ES-I3 (cell line): ENCODE measurements at regions not wholly inside any gene's neighbourhood (a gene's known extent, or its start where the extent isn't known, plus 50 kb on each side); places are given as distances from the start of the nearest gene placed in this dataset.
"Not testable (repeated sequence)": the region's sequence is repeated elsewhere in the genome, so short reads cannot be mapped to it uniquely, and the experiment has no call there.

ENCODE experiments used
- H3K36me3 ChIP-seq: 2 replicates; pipeline ENCODE4 v1.6.1; 2013; ENCODE audit warnings: mild to moderate bottlenecking, low read length, control low read depth, moderate library complexity; ENCODE audit not compliant: insufficient read depth
- H3K4me1 ChIP-seq: 2 replicates; pipeline ENCODE4 v1.6.1; 2013; ENCODE audit warnings: mild to moderate bottlenecking, control low read depth, low read length; ENCODE audit not compliant: insufficient read depth
- H3K9ac ChIP-seq: 2 replicates; pipeline ENCODE4 v1.6.1; 2013; ENCODE audit warnings: low read depth, mild to moderate bottlenecking, low read length, moderate library complexity
- H3K9me3 ChIP-seq: 2 replicates; pipeline ENCODE4 v1.6.1; 2013; ENCODE audit warnings: mild to moderate bottlenecking, low read length, moderate library complexity; ENCODE audit not compliant: control insufficient read depth, insufficient read depth

DNA sequence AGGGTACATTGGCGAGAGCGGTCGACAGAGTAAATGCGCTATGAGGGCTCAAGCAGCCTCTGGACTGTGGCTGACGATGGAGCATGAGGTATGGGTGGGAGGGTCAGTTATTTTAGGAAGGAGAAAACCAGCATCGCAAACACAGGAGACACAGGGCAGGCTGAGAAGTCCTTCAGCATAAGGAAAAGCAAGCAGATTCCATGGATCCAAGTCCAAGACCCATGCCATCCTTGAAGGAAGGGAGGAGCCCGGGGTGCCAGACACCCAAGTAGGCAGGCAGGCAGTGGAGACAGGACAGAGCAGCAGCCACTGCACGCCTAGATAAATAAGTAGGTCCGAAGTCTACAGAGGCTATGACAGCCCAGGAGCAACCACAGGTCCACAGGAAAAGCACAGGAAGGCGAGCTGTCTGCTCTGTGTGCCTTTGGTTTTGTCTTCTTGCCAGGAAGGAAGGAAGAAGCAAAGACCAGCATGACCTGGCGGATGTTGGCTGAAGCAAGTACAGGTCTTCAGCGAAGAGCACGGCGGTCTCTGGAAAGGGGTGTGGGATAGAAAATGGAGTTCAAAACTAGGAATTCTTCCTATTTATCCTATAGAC lies 76.4 kb upstream of the SLC45A1 start:
- Histone ChIP-seq H3K36me3 (no peaks in the 10 kb centered on the region), H3K4me1 (peaks cover 19% of the 10 kb centered on the region), H3K9ac (no peak overlapping the region), H3K9me3 (no peaks in the 10 kb centered on the region)

DNA sequence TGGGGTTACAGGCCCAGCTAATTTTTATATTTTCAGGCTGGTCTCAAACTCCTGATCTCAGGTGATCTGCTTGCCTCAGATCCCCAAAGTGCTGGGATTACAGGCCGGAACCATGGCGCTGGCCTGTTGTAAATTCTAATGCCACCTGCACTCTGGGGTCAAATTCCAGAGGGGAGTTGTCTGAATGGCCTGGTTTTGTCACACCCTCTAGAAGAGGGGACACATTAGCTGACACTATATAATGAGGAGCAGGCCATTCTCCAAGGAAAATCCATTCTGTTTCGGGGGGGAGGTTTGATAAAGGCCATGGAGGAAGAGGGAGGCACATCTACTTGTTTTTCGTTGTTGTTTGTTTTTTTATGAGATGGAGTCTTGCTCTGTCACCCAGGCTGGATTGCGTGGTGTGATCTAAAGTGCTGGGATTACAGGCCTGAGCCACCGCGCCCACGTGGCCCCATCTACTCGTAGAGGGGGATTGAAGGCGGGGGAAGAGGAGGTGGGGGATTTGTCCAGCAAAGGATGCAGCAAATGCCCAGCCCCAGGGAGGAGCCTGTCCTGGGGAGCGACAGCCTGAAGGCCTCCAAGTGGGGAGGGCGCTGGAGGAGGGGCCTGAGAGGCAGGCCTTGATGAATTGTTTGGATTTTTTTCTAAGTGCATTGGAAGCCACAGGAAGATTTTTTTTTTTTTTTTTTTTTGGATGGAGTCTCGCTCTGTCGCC lies 78.4 kb upstream of the SLC45A1 start:
- Histone ChIP-seq H3K36me3 (no peaks in the 10 kb centered on the region), H3K9me3 (no peaks in the 10 kb centered on the region), H3K4me1 (peaks cover 19% of the 10 kb centered on the region), H3K9ac (peak overlapping the region; percentile 20; the same call in 1 of the 2 replicates)

DNA sequence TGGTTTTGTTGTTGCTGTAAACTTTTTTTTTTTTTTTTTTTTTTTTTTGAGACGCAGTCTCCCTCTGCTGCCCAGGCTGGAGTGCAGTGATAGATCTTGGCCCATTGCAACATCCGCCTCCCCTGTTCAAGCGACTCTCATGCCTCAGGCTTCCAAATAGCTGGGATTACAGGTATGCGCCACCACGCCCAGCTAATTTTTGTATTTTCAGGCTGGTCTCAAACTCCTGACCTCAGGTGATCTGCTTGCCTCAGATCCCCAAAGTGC lies 78.9 kb upstream of the SLC45A1 start:
- H3K9ac ChIP-seq: no peak overlapping the region; the same call in 1 of the 2 replicates
- no peaks in the 10 kb centered on the region for H3K36me3 ChIP-seq
- H3K4me1 ChIP-seq: peaks cover 19% of the 10 kb centered on the region
- H3K9me3 ChIP-seq: no peaks in the 10 kb centered on the region

GRCh38 chr1:8238141-8239038 lies 79.5 kb upstream of the SLC45A1 start:
- peaks cover 19% of the 10 kb centered on the region for H3K4me1 ChIP-seq
- H3K9me3 ChIP-seq: no peaks in the 10 kb centered on the region
- no peaks in the 10 kb centered on the region for H3K36me3 ChIP-seq
- no peak overlapping the region for H3K9ac ChIP-seq

DNA sequence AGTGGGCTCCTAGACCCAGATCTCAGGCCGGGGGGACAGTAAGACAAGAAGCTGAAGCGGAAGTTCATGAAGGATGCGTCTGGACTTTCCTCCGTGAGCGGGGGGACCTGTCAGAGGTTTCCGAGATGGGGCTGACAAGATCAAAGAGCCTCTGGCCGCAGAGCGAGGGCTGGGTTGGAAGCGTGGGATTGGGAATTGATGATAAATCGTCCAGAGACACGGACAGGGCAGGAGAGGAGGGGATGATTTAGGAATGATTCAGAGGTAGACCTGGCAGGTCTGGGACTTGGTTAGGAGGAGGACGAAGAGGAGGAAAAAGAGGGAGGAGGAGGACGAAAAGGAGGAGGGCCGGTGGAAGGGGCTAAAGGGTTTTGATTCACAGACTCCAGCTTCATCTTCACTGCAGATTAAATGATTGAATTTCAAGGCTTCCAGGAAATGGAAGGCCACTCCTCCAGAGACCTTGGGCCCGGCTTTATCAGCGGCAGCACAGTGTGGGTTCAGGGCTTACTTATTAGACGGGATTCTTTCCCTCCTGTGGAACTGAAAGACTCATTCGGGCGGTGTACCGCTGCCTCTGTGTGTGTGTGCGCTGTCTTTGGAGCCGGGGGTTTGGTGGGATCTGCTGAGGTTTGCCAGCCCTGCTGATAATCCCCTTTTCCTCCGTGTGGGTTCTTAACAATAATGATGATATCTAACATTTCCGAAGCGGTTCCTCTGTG lies 85.7 kb upstream of the SLC45A1 start:
- Histone ChIP-seq H3K9ac (no peak overlapping the region), H3K9me3 (peaks cover 2% of the 10 kb centered on the region; the same call in 1 of the 2 replicates), H3K4me1 (no peaks in the 10 kb centered on the region), H3K36me3 (no peaks in the 10 kb centered on the region)

DNA sequence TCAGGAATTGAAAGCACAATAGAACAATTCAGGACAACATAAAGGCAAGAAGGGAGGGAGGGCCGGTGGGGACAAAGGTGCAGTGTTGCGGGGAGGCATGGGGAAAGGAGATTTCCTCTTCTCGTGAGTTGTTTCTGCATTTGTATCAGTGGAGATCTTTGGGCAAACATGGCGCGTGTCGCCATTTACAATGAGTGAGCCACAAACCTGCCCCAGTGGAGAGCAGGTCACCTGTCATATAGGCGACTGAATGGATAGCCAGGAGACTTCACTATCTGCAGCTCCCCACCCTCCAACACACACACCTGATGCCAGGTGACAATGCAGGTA lies 87.7 kb upstream of the SLC45A1 start:
- no peak overlapping the region for H3K9ac ChIP-seq
- no peaks in the 10 kb centered on the region for H3K36me3 ChIP-seq
- peaks cover 2% of the 10 kb centered on the region; the same call in 1 of the 2 replicates for H3K9me3 ChIP-seq
- H3K4me1 ChIP-seq: no peaks in the 10 kb centered on the region; the same call in 1 of the 2 replicates

GRCh38 chr1:8228253-8228652 lies 89.7 kb upstream of the SLC45A1 start:
- H3K9ac ChIP-seq: no peak overlapping the region
- H3K4me1 ChIP-seq: peaks cover 14% of the 10 kb centered on the region
- peaks cover 2% of the 10 kb centered on the region; the same call in 1 of the 2 replicates for H3K9me3 ChIP-seq
- no peaks in the 10 kb centered on the region for H3K36me3 ChIP-seq

DNA sequence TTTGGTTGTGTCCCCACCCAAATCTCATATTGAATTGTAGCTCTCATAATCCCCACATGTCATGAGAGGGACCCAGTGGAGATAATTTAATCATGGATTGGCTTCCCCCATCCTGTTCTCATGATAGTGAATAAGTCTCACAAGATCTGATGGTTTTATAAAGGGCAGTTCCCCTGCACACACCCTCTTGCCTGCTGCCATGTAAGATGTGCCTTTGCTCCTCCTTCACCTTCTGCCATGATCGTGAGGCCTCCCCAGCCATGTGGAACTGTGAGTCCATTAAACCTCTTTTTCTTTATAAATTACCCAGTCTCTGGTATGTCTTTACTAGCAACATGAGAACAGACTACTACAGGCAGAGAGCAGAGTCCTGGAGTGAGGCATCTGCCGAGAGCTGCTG lies 90.2 kb upstream of the SLC45A1 start:
- not testable (repeated sequence) for H3K9me3 ChIP-seq, H3K9ac ChIP-seq, H3K36me3 ChIP-seq
- H3K4me1 ChIP-seq: peaks cover 14% of the 10 kb centered on the region

DNA sequence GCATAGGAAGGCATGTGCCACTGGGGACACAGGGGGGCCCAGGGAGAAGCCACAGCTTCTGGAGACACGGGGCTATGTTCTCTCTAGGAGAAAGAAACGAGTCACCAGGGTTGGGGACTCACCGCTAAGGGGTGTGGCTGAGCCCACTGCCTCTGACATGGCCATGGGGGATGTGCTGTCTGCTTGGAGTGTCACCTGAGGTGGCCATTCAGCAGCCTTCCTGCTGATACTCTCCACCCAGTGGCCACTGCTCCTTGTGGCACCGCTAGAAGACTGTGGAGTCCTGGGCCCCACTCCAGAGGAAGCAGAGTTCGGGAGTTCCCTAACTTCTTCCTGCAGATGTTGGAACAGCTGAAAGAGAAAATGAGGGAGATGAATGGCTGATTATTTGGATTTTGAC lies 91.2 kb upstream of the SLC45A1 start:
- Histone ChIP-seq H3K36me3 (no peaks in the 10 kb centered on the region), H3K9me3 (peaks cover 2% of the 10 kb centered on the region; the same call in 1 of the 2 replicates), H3K4me1 (peaks cover 14% of the 10 kb centered on the region), H3K9ac (no peak overlapping the region)

DNA sequence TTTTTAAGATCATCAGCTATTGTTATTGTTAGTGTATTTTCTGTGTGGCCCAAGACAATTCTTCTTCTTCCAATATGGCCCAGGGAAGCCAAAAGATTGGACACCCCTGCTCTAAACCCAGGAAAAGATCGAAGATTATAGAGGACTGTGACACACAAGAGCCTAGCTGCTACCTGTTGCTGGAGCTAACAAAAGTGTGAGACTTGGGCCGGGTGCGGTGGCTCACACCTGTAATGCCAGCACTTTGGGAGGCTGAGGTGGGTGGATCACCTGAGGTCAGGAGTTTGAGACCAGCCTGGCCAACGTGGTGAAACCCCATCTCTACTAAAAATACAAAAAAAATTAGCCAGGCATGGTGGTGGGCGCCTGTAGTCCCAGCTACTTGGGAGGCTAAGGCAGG lies 91.9 kb upstream of the SLC45A1 start:
- H3K9ac ChIP-seq, H3K36me3 ChIP-seq, H3K9me3 ChIP-seq: not testable (repeated sequence)
- peaks cover 14% of the 10 kb centered on the region for H3K4me1 ChIP-seq

- Histone ChIP-seq H3K4me1 (peaks cover 17% of the 10 kb centered on the region), H3K36me3 (no peaks in the 10 kb centered on the region), H3K9ac (no peak overlapping the region), H3K9me3 (peaks cover 2% of the 10 kb centered on the region; the same call in 1 of the 2 replicates)
These were observed 94.4 kb upstream of the SLC45A1 start for GRCh38 chr1:8223526-8223925.

DNA sequence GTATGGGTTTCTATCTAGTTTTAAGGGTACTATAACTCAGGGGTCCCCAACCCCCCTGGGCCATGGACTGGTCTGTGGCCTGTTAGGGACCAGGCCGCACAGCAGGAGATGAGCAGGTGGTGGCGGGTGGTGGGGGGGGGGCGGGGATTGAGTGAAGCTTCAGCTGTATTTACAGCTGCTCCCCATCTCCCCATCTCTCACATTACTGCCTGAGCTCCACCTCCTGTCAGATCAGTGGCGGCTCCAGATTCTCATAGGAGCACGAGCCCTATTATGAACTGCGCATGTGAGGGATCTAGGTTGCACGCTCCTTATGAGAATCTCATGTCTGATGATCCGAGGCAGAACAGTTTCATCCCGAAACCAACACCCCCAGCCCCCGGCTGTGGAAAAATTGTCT lies 95.1 kb upstream of the SLC45A1 start:
- no peaks in the 10 kb centered on the region for H3K36me3 ChIP-seq
- H3K4me1 ChIP-seq: peaks cover 20% of the 10 kb centered on the region
- H3K9ac ChIP-seq: no peak overlapping the region
- peaks cover under 1% of the 10 kb centered on the region; the same call in 1 of the 2 replicates for H3K9me3 ChIP-seq

DNA sequence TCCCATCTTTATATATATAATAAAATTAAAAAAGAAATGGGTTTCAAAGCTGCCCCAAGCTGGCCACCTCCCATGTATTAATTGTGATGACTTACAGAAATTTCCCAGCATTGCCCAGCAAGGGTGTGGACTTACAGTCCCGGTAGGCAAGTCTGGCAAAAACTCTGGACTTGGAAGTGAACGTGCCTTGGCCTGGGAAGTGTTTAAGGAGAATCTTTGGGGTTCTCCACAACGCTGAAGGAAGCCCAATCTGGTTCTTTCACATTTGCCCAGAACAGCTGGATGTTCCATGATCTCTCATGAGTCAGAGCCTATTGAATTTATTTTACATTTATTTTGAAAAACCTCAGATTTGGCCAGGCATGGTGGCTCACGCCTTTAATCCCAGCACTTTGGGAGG lies 98.4 kb upstream of the SLC45A1 start:
- Histone ChIP-seq H3K4me1 (peaks cover 30% of the 10 kb centered on the region), H3K9me3 (no peaks in the 10 kb centered on the region), H3K36me3 (no peaks in the 10 kb centered on the region), H3K9ac (no peak overlapping the region)

DNA sequence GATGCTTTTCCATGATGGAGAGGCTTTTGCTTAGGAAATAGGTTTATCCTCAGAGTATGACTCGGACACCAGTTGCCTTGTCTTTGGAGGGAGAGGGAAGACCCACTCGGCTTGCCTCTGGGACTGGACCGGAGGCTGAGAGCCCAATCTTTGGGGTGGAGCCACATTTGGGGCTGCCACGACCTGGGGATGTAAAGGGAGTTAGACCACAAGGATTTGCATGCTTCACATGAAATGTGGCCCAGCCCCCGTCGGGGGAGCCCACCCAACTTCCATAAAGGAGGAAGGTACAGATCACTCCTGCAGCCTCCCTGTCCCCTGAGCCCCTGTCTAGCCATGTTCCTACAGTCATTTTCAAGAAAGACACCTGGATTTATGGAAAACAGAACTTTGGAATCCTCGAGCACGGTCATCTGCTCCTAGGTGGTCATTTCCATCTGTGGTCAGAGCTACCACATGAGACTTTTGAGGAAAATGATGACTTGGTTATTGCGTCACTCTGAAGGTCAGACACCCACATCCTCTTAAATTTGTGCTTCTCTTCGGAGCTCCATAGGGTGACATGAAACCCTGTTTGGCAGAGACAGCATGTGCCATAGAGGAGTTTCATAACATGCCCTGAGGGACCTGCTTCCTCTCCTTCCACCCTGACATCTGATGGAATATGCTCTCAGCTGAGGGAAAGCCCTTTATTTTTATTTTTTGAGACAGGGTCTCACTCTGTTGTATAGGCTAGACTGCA lies 99.4 kb upstream of the SLC45A1 start:
- H3K9ac ChIP-seq: no peak overlapping the region

More for the DNA sequence above, 99.4 kb upstream of the SLC45A1 start:
- Histone ChIP-seq H3K9me3 (no peaks in the 10 kb centered on the region), H3K4me1 (peaks cover 27% of the 10 kb centered on the region), H3K36me3 (no peaks in the 10 kb centered on the region)
